Activated gamma-delta T cell (primary cell): ENCODE measurements at regions not wholly inside any gene's neighbourhood (a gene's known extent, or its start where the extent isn't known, plus 50 kb on each side); places are given as distances from the start of the nearest gene placed in this dataset.

Experiments used
- DNase-seq: peaks from one replicate; lab custom pipeline; 2025; lab: John Stamatoyannopoulos, UW

DNA sequence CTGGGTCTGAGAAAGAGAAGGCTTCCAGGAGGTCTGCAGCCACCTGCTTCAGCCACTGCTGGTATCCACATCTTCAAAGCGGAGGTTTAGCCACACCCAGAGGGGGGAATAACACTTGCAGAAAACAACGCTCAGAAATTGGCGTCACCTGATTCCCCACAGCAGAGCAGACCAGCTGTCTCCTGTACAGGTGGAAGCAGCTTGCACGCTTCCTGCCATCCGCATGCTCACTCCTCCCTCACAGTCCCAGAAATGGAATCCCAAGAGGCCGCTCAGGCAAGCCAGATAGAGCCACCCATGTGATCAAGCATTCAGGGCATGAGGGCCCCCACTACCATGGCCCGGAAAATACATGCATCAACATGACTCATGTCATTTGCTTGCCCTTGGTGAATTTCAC is 112.2 kb upstream of the DIO3 start:
- DNase-seq, result no peak

GRCh38 chr14:101451166-101451565 is 110.1 kb upstream of the DIO3 start:
- DNase-seq, result no peak

DNA sequence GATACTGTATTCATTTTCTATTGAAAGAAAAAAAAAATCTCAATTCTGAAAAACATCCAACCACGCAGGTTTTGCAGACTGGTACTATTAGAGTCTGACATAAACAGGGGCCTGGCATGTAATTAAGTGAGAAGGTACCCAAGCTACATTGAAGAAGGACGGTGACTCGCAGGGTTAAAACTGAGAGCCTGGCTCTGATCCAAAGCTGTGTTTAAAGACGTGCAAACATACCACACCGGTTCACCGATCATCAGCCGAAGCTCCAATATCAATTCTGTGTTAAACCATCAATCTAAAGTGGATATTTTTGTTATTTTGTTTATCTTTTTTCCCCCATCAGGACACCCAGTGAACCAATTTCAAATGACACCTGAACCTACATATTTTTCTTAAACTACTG is 108.1 kb upstream of the DIO3 start:
- no peak for DNase-seq

DNA sequence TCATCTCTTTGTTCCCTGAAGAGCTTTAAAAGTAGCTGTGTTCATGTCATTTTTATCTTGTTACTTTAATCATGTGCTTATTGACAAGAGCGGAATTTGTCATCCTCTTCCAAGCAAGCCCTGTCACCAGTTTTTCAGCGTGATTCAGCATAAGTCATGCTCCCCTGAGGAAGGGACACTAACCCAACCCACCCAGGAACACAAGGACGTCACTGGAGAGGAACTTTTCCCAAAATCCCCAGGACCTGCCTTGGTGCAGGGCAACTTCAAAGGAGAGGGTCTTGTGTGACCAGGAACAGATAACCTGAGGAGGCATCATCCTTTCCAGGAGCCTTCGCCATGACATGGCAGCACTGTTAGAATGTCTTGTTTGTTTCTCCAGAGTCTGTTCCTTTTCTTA is 107.1 kb upstream of the DIO3 start:
- DNase-seq, result no peak

GRCh38 chr14:101456246-101457175 is 104.8 kb upstream of the DIO3 start:
- DNase-seq, result no peak

GRCh38 chr14:101457301-101457935 is 103.9 kb upstream of the DIO3 start:
- no peak for DNase-seq

DNA sequence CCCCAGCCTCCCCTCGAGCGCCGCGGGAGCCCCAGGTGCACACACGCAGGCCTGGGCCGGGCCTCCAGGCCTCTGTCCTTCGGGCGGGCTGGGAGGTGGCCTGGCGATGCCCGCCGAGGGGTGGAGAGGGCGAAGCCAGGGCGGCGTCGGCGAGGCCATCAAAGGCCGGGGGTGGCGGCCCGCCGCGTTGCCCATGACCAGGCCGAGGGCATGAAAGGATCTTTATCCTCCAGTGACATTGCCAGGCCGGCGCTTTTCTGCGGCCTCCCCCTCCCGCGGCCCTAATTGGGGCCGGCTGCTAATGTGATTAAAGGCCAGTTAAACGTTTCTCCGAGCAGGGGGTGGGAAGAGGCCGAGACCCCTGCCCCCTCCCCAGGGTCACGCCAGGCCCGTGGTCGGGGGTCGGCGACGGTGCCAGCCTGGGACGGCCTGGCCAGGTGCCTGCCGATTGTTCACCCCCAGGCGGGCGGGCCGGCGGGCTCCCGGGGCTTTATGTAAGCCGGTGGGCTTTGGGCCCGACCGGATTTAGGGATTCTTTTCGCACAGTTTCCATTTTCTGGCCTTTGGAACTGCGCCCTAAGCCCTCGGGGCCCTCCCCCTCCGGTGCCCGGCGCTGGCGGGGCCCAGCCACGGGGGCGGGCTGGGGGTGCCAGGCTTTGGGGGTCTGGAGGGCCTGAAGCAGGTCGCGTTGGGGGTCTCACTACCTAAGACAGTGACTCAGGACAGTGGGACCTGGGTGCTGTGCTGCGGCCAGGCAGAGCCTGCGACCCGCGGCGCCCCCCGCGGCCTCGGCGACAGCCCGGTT is 103.2 kb upstream of the DIO3 start:
- no peak for DNase-seq

DNA sequence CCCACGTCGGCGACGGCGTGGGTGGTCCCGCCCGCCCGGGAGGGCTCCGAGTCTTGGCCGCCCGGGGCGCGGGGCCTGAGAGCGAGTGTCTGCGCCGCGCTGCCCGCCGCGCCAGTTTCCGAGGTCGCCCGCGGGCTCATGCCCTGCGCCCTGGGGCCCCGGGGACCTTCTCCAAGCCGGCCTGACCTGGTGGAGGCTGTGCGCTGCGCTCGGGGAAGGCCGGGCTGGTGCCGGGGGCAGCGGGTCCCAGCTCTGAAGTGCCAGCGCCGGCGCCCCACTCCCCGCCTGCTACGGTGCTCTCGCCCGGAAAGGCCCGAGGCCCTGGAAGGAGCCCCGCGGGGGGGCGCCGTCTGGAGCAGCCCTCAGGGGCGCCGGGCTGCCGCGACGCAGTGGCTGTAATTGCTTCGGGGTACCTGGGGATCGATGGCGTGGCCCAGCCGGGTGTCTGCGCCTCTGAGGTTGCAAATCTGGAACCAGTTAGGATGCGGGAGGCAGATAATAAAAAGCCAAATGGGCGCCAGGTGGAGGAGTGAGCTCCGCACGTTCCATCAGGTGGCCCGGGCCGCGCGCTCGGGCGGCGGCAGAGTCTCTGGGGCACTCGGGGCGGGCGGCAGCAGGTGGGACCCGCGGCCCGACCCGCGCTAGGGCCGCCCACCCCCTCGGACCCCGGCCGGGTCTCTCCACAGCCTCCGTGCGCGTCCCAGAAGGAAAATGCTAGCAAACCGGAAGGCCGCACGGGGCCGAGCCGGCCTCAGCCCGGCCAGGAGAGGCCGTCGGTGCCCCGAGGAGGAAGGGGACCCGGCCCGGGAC is 102.3 kb upstream of the DIO3 start:
- DNase-seq, result no peak

GRCh38 chr14:101459551-101459900 is 101.8 kb upstream of the DIO3 start:
- DNase-seq, result no peak

- DNase-seq, result no peak
Measured at GRCh38 chr14:101460521-101460920, 100.8 kb upstream of the DIO3 start.

GRCh38 chr14:101460986-101461750 is 100.1 kb upstream of the DIO3 start:
- DNase-seq, result no peak

DNA sequence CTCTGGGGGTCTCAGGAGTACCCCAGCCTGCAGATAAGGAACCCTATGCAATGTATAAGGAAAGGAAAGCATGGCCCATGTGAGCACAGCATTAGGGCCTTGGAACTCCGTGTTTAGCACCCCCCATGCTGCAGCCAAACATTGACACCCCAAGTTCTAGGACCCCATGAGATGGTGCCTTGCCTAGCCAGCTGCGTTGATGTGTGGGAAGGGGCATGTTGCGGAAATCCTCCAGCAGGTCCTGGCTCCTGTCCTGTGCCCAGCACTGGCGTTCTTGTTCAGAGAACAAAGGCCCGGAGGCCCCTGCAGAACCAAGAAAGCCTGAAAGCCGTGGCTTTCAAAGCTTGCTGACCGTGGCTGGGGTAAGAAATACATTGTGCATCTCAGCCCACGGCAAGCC is 99.4 kb upstream of the DIO3 start:
- no peak for DNase-seq

GRCh38 chr14:101462726-101463565 is 98.3 kb upstream of the DIO3 start:
- no peak for DNase-seq

DNA sequence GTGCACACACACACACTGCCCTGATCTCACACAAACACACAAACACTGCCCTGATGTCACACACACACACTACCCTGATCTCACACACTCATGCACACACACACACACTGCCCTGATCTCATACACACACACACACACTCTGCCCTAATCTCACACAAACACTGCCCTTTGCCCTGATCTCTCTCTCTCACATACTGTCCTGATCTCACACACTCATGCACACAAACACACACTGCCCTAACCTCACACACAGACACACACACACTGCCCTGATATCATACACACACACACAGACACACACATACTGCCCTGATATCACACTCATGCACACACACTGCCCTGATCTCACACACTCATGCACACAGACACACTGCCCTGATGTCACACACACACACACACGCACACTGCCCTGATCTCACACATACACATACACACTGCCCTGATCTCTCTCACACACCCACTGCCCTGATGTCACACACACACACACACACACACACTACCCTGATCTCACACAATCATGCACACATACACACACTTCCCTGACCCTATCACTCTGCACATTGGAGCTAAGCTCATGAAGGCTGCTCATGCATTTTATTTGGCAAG is 97.6 kb upstream of the DIO3 start:
- no peak for DNase-seq

- DNase-seq, result no peak
Measured at GRCh38 chr14:101464310-101464983, 96.8 kb upstream of the DIO3 start.

- no peak for DNase-seq
Measured at GRCh38 chr14:101464984-101465794, 96.1 kb upstream of the DIO3 start.

DNA sequence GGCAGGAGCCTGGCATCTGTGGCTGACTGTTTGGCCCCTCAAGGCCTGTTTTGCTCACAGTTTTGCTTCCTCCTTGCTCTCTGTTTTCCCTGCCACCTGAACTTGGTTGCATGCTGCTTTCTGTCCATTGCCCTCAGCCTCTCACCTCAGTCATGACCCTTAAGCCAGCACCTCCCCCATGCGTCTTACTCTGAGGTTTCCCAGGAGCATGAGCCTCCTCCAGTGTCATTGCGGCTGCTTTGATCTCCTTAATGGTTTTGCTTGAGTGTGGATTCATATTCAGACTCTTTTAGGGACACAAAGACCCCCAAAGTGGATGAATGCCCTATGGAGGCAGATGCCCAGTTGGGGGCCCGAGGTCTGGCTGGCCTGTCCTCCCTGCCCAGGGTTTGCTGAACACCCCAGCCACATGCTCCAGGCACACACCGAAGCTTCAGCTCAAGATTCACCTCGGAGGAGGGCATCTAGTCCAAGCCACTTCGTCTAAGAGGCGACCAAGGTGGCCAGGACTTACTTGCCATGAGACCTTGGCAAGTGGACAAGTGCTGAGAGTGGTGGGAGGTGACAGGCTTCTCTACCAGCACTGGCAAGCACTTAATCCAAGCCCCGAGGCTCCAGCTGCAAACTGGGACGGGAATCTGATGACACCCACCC is 95.4 kb upstream of the DIO3 start:
- no peak for DNase-seq
